K562 (cell line): ENCODE measurements at regions not wholly inside any gene's neighbourhood (a gene's known extent, or its start where the extent isn't known, plus 50 kb on each side); places are given as distances from the start of the nearest gene placed in this dataset.

Experiments
- CBX8 ChIP-seq: fragments of 200-600 bp; sonication (generic); IDR thresholded peaks from 2 replicates; pipeline ENCODE4 v1.6.1; 2012; ENCODE audit warnings: borderline replicate concordance, mixed run types, low read depth, mild to moderate bottlenecking, moderate library complexity, mixed read lengths, low read length, control low read depth, inconsistent platforms; ENCODE audit not compliant: poor library complexity, severe bottlenecking; ENCODE audit errors: extremely low read depth
- E2F5 ChIP-seq: sonication (generic); formaldehyde crosslinking; IDR thresholded peaks from 2 replicates; pipeline ENCODE4 v1.8.0; 2022; ENCODE audit warnings: mild to moderate bottlenecking, missing genetic modification reagents
- ERF ChIP-seq: fragments of 450-650 bp; formaldehyde crosslinking; IDR thresholded peaks from 2 replicates; pipeline ENCODE4 v1.4.0; 2020; ENCODE audit warnings: mild to moderate bottlenecking, mixed read lengths
- ETV6 ChIP-seq, 3 experiments: fragments of 150-350 bp in 1 of 3; sonication (generic) in 1 of 3; formaldehyde crosslinking in 1 of 3; IDR thresholded peaks; 2 replicates each; pipeline versions ENCODE4 v1.6.1 to v1.8.0; 2014 to 2022; ENCODE audit warnings: borderline replicate concordance in 2 of 3, low read depth in 2 of 3, antibody characterized with exemption in 1 of 3, low read length in 1 of 3, mild to moderate bottlenecking in 1 of 3, missing genetic modification reagents in 1 of 3
- EZH2 ChIP-seq: IDR thresholded peaks from 2 replicates; pipeline ENCODE4 v1.6.1; 2012; ENCODE audit warnings: low read depth, mild to moderate bottlenecking, inconsistent platforms, low read length, borderline replicate concordance
- FOS ChIP-seq: IDR thresholded peaks from 3 replicates; pipeline ENCODE4 v1.6.1; 2011; ENCODE audit not compliant: insufficient read length; ENCODE audit errors: extremely low read depth
- FOSL1 ChIP-seq: fragments of 200-800 bp; sonication (Bioruptor generic); conservative IDR thresholded peaks from 2 replicates; pipeline ENCODE4 v1.6.1; 2016; ENCODE audit warnings: missing genetic modification characterization, missing compliant biosample characterization
- GTF2A2 ChIP-seq: IDR thresholded peaks from 2 replicates; pipeline ENCODE4 v1.6.1; 2016; ENCODE audit warnings: mild to moderate bottlenecking, missing genetic modification characterization, missing compliant biosample characterization
- HDAC6 ChIP-seq: IDR thresholded peaks from 2 replicates; pipeline ENCODE4 v1.6.1; 2012; ENCODE audit warnings: low read depth, mild to moderate bottlenecking, control low read depth, inconsistent platforms, low read length, moderate library complexity
- KDM2B ChIP-seq: fragments of 250-450 bp; sonication (Bioruptor Pico); IDR thresholded peaks from 2 replicates; pipeline ENCODE4 v1.8.0; 2021; ENCODE audit warnings: mild to moderate bottlenecking, moderate library complexity
- MAFG ChIP-seq: fragments of 450-650 bp; conservative IDR thresholded peaks from 2 replicates; pipeline ENCODE4 v1.6.1; 2016; ENCODE audit warnings: missing genetic modification characterization, missing compliant biosample characterization
- MAZ ChIP-seq, 2 experiments: fragments of 450-650 bp in 1 of 2; sonication (generic) in 1 of 2; formaldehyde crosslinking; IDR thresholded peaks in 1 of 2; conservative IDR thresholded peaks in 1 of 2; 2 replicates each; pipeline versions ENCODE4 v1.4.0 to v1.5.0; 2020; ENCODE audit warnings: mild to moderate bottlenecking in 1 of 2, missing genetic modification reagents in 1 of 2
- MBD2 ChIP-seq: sonication (generic); IDR thresholded peaks from 2 replicates; pipeline ENCODE4 v1.6.1; 2016; ENCODE audit warnings: low read depth, borderline replicate concordance
- MED1 ChIP-seq: sonication (generic); formaldehyde crosslinking; IDR thresholded peaks from 2 replicates; pipeline ENCODE4 v1.8.1; 2023; ENCODE audit warnings: missing genetic modification reagents, borderline replicate concordance
- POLR3G ChIP-seq: IDR thresholded peaks from 2 replicates; pipeline ENCODE4 v1.6.1; 2011; ENCODE audit not compliant: insufficient read length, insufficient replicate concordance; ENCODE audit errors: extremely low read depth
- PYGO2 ChIP-seq: fragments of 450-650 bp; IDR thresholded peaks from 2 replicates; pipeline ENCODE4 v1.6.1; 2016; ENCODE audit warnings: mild to moderate bottlenecking, missing genetic modification characterization, moderate library complexity, missing compliant biosample characterization
- SRSF3 ChIP-seq: fragments of 200-400 bp; formaldehyde crosslinking; IDR thresholded peaks from 2 replicates; pipeline ENCODE4 v1.6.1; 2016; ENCODE audit warnings: mild to moderate bottlenecking, low read length, moderate library complexity; ENCODE audit not compliant: insufficient read depth
- STAT5A ChIP-seq: IDR thresholded peaks from 2 replicates; pipeline ENCODE4 v1.6.1; 2012; ENCODE audit warnings: low read length, inconsistent platforms, borderline replicate concordance
- TRIM24 ChIP-seq, 2 experiments: fragments of 450-650 bp; IDR thresholded peaks; 2 replicates each; pipeline ENCODE4 v1.6.1; 2016
- VEZF1 ChIP-seq: fragments of 200-800 bp; sonication (Bioruptor generic); IDR thresholded peaks from 2 replicates; pipeline ENCODE4 v1.6.1; 2017; ENCODE audit warnings: missing genetic modification characterization, missing compliant biosample characterization
- ZBTB5 ChIP-seq: fragments of 450-650 bp; IDR thresholded peaks from 2 replicates; pipeline ENCODE4 v1.6.1; 2017; ENCODE audit warnings: antibody characterized with exemption
- ZEB2 ChIP-seq: fragments of 450-650 bp; IDR thresholded peaks from 2 replicates; pipeline ENCODE4 v1.6.1; 2016
- ZFPM2 ChIP-seq: fragments of 250-450 bp; sonication (Bioruptor Pico); IDR thresholded peaks from 2 replicates; pipeline ENCODE4 v1.5.1; 2022; ENCODE audit warnings: mild to moderate bottlenecking
- ZKSCAN8 ChIP-seq: fragments of 200-800 bp; sonication (Bioruptor generic); IDR thresholded peaks from 2 replicates; pipeline ENCODE4 v1.6.1; 2016; ENCODE audit warnings: missing genetic modification characterization, missing compliant biosample characterization
- ZNF134 ChIP-seq: fragments of 250-450 bp; sonication (Bioruptor Pico); conservative IDR thresholded peaks from 2 replicates; pipeline ENCODE4 v1.4.0; 2020
- ZNF165 ChIP-seq: fragments of 250-450 bp; sonication (Bioruptor Pico); IDR thresholded peaks from 2 replicates; pipeline ENCODE4 v1.4.0; 2020; ENCODE audit warnings: borderline replicate concordance
- ZNF436 ChIP-seq: fragments of 250-450, 450-650 bp; sonication (Bioruptor Pico); formaldehyde crosslinking; IDR thresholded peaks from 2 replicates; pipeline ENCODE4 v1.7.0; 2020; ENCODE audit warnings: mild to moderate bottlenecking

- no peak for TF ChIP-seq ZKSCAN8 (CRISPR knock-in tag)
- TF ChIP-seq PYGO2 (tag) = no peak
- TF ChIP-seq ZBTB5 = no peak
- TF ChIP-seq ZNF134 = no peak
- TF ChIP-seq KDM2B (CRISPR knock-in tag) = no peak
- TF ChIP-seq E2F5 = no peak
- TF ChIP-seq VEZF1 (CRISPR knock-in tag) = no peak
- no peak for TF ChIP-seq ZNF436 (CRISPR knock-in tag)
- TF ChIP-seq MAFG (tag) = peak; percentile 47
- peak; percentile 67; the same call in 1 of the 2 replicates for TF ChIP-seq FOSL1 (tag)
- TF ChIP-seq MBD2 = no peak
- TF ChIP-seq ZEB2 = no peak
- peak; percentile 25 to 40; a peak in 1 of 4 replicates for TF ChIP-seq TRIM24 (IDR thresholded peaks at IDR 0.05)
- TF ChIP-seq CBX8 = no peak
- TF ChIP-seq ZFPM2 = no peak
- TF ChIP-seq ZNF165 (CRISPR knock-in tag) = no peak
- TF ChIP-seq ETV6 (IDR thresholded peaks at IDR 0.05; ENCODE audit: borderline replicate concordance in 1 of 2, low read depth in 2 of 2, low read length in 1 of 2) = no peak
- no peak for TF ChIP-seq ETV6 (CRISPR knock-in tag; IDR thresholded peaks at IDR 0.05; ENCODE audit: borderline replicate concordance)
- peak; percentile 55; the same call in 1 of the 2 replicates for TF ChIP-seq STAT5A
- TF ChIP-seq ERF (CRISPR knock-in tag) = no peak
- no peak for TF ChIP-seq GTF2A2 (tag)
- TF ChIP-seq HDAC6 = no peak
- TF ChIP-seq POLR3G = no peak
- TF ChIP-seq EZH2 = no peak
- 0 out of 4 replicates have a peak, but pooled peaks of 1 of the 2 experiments have one; percentile 16 for TF ChIP-seq MAZ (CRISPR knock-in tag; conservative IDR thresholded peaks at IDR 0.05 in 1 of 2, IDR thresholded peaks at IDR 0.05 in 1 of 2)
- TF ChIP-seq SRSF3 = no peak
- TF ChIP-seq FOS = no peak
- TF ChIP-seq MED1 = no peak
Measured at GRCh38 chr11:95706974-95707387, 82.6 kb downstream of the FAM76B start (continued).
